Loucy (cell line): ENCODE measurements at regions not wholly inside any gene's neighbourhood (a gene's known extent, or its start where the extent isn't known, plus 50 kb on each side); places are given as distances from the start of the nearest gene placed in this dataset.

Experiments
- H2AFZ ChIP-seq: fragments of 200-600 bp; sonication (generic); 2 replicates; pipeline ENCODE4 v1.6.0; 2016; ENCODE audit warnings: antibody characterized with exemption, mild to moderate bottlenecking, low read length, moderate library complexity
- H3F3A ChIP-seq: fragments of 200-600 bp; 2 replicates; pipeline ENCODE4 v1.6.0; 2016; ENCODE audit warnings: antibody characterized with exemption, low read depth, mild to moderate bottlenecking
- H3K27me3 ChIP-seq: fragments of 200-600 bp; sonication (generic); 2 replicates; pipeline ENCODE4 v1.6.1; 2014; ENCODE audit warnings: low read length, mild to moderate bottlenecking; ENCODE audit not compliant: insufficient read depth, poor library complexity, severe bottlenecking
- H3K36me3 ChIP-seq: fragments of 200-600 bp; sonication (generic); 2 replicates; pipeline ENCODE4 v1.6.1; 2016; ENCODE audit warnings: low read length; ENCODE audit not compliant: insufficient read depth
- H3K4me1 ChIP-seq: fragments of 200-600 bp; sonication (generic); 2 replicates; pipeline ENCODE4 v1.5.1; 2014; ENCODE audit warnings: low read length, mild to moderate bottlenecking; ENCODE audit not compliant: insufficient read depth, poor library complexity, severe bottlenecking
- H3K4me2 ChIP-seq: fragments of 200-600 bp; sonication (generic); 2 replicates; pipeline ENCODE4 v1.6.0; 2014; ENCODE audit warnings: antibody characterized with exemption, low read length, low read depth, mild to moderate bottlenecking; ENCODE audit not compliant: poor library complexity, severe bottlenecking
- H3K4me3 ChIP-seq: fragments of 200-600 bp; sonication (generic); 2 replicates; pipeline ENCODE4 v1.5.1; 2014; ENCODE audit warnings: low read length, mild to moderate bottlenecking, mixed read lengths; ENCODE audit not compliant: poor library complexity, severe bottlenecking
- H3K79me2 ChIP-seq: fragments of 200-600 bp; sonication (generic); 2 replicates; pipeline ENCODE4 v1.6.1; 2014; ENCODE audit warnings: low read length; ENCODE audit not compliant: insufficient read depth
- H3K9ac ChIP-seq: fragments of 200-600 bp; sonication (generic); 2 replicates; pipeline ENCODE4 v1.6.0; 2014; ENCODE audit warnings: mild to moderate bottlenecking, low read depth, low read length, moderate library complexity; ENCODE audit not compliant: poor library complexity, severe bottlenecking
- H3K9me2 ChIP-seq: fragments of 200-600 bp; sonication (generic); replicated peaks from 2 replicates; pipeline ENCODE4 v1.6.1; 2016; ENCODE audit warnings: low read depth, low read length, mixed read lengths
- H3K9me3 ChIP-seq: fragments of 200-600 bp; sonication (generic); 2 replicates; pipeline ENCODE4 v1.6.1; 2014; ENCODE audit warnings: mild to moderate bottlenecking, antibody characterized with exemption, low read length, low read depth; ENCODE audit not compliant: insufficient read depth
- H4K20me1 ChIP-seq: fragments of 200-600 bp; sonication (generic); 2 replicates; pipeline ENCODE4 v1.6.0; 2014; ENCODE audit warnings: antibody characterized with exemption, low read length, mild to moderate bottlenecking; ENCODE audit not compliant: insufficient read depth, poor library complexity, severe bottlenecking
- EZH2phosphoT487 ChIP-seq: fragments of 200-600 bp; IDR thresholded peaks from 2 replicates; pipeline ENCODE4 v1.6.1; 2018; ENCODE audit warnings: antibody characterized with exemption, mild to moderate bottlenecking, moderate library complexity, borderline replicate concordance
- TF ChIP-seq, protein P1 (sequence below): fragments of 200-600 bp; sonication (generic); conservative IDR thresholded peaks from 2 replicates; pipeline ENCODE4 v1.5.1; 2014; ENCODE audit warnings: mild to moderate bottlenecking, antibody characterized with exemption, low read length

DNA sequence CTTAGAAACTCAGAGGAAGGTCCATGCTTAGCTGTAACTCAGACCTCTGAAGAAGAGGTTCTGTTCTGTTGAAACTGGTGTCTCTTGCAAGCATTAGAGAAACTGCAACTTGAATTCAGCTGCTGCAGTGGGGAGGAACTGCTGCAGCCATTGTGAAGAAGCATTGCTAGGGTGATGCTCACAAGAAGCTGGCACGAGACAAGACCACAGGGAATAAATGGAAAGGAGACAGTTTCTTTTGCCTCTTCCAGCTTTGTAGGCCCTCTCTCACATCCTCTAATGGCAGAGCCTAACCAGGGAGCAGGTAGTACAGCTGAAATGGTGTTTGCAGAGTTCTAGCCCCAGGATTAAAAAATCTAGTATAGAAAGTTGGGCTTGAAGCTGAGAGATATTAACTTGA lies 148.0 kb upstream of the DMAC1 start:
- TF ChIP-seq, protein P1, sequence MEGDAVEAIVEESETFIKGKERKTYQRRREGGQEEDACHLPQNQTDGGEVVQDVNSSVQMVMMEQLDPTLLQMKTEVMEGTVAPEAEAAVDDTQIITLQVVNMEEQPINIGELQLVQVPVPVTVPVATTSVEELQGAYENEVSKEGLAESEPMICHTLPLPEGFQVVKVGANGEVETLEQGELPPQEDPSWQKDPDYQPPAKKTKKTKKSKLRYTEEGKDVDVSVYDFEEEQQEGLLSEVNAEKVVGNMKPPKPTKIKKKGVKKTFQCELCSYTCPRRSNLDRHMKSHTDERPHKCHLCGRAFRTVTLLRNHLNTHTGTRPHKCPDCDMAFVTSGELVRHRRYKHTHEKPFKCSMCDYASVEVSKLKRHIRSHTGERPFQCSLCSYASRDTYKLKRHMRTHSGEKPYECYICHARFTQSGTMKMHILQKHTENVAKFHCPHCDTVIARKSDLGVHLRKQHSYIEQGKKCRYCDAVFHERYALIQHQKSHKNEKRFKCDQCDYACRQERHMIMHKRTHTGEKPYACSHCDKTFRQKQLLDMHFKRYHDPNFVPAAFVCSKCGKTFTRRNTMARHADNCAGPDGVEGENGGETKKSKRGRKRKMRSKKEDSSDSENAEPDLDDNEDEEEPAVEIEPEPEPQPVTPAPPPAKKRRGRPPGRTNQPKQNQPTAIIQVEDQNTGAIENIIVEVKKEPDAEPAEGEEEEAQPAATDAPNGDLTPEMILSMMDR: no peak
- TF ChIP-seq EZH2phosphoT487: no peak
- no peak overlapping the region for H3K9ac ChIP-seq
- H3K9me2 ChIP-seq: no peaks in the 10 kb centered on the region
- no peaks in the 10 kb centered on the region for H3K9me3 ChIP-seq
- no peaks in the 10 kb centered on the region for H3K79me2 ChIP-seq
- peaks cover 13% of the 10 kb centered on the region for H3K4me1 ChIP-seq
- no peaks in the 10 kb centered on the region for H3F3A ChIP-seq
- peak overlapping the region; percentile 95 for H2AFZ ChIP-seq
- no peak overlapping the region for H3K4me3 ChIP-seq
- H4K20me1 ChIP-seq: no peaks in the 10 kb centered on the region
- H3K4me2 ChIP-seq: peak overlapping the region; percentile 25
- H3K27me3 ChIP-seq: no peaks in the 10 kb centered on the region
- H3K36me3 ChIP-seq: no peaks in the 10 kb centered on the region

DNA sequence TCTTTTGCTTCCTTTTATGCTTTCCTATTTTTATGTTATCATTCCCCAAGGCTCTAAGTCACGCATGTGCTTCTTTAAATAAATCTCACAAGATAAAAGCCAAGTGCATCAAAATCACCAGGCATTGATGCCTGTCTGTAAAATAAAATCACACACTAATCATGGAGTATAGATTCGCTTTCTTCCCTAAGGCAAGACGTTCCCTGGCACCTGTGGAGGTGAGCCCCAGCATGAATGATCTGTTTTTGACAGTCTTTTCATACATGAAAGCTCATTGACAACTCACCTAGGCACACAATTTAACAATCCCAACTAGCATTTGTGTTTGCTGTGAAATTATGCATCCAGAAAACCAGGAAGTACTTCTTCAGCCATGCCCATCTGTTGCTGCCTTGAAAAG lies 146.9 kb upstream of the DMAC1 start:
- TF ChIP-seq, protein P1: no peak
- no peak for TF ChIP-seq EZH2phosphoT487
- Histone ChIP-seq H4K20me1 (no peaks in the 10 kb centered on the region), H3K36me3 (no peaks in the 10 kb centered on the region), H3K9me2 (no peaks in the 10 kb centered on the region), H3K4me2 (no peak overlapping the region), H3K27me3 (no peaks in the 10 kb centered on the region), H2AFZ (peak overlapping the region; percentile 95), H3K9ac (no peak overlapping the region), H3F3A (no peaks in the 10 kb centered on the region), H3K4me1 (peaks cover 13% of the 10 kb centered on the region), H3K4me3 (no peak overlapping the region), H3K79me2 (no peaks in the 10 kb centered on the region), H3K9me3 (no peaks in the 10 kb centered on the region)

DNA sequence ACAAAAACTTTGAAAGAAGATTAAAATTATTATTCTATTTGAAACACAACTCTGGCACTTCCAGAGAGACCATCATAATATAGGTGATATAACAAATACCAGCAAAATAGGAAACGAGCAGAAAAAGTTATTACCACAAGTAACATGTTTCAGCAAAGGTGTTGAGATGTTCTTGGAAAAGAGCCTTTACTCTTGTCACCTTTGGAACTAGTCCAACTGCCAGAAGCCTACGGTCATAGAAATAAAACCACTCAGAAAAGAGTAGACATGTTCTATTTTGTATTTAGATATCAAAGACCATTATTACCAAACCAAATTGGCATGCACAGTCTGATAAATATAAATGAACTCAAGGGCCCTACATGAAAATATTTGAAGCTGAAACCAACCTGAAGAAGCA lies 145.0 kb upstream of the DMAC1 start:
- Histone ChIP-seq H3K36me3 (no peaks in the 10 kb centered on the region), H3K9me2 (no peaks in the 10 kb centered on the region), H3K27me3 (no peaks in the 10 kb centered on the region), H2AFZ (no peak overlapping the region; the same call in 1 of the 2 replicates), H3K4me2 (no peak overlapping the region), H3K9me3 (peaks cover 4% of the 10 kb centered on the region; the same call in 1 of the 2 replicates), H4K20me1 (no peaks in the 10 kb centered on the region), H3K9ac (no peak overlapping the region), H3K4me3 (no peak overlapping the region), H3F3A (no peaks in the 10 kb centered on the region), H3K79me2 (no peaks in the 10 kb centered on the region), H3K4me1 (peaks cover 13% of the 10 kb centered on the region)
- TF ChIP-seq, protein P1: no peak
- no peak for TF ChIP-seq EZH2phosphoT487
